Myocyte (in vitro differentiated cells): ENCODE measurements at regions not wholly inside any gene's neighbourhood (a gene's known extent, or its start where the extent isn't known, plus 50 kb on each side); places are given as distances from the start of the nearest gene placed in this dataset.
"Not testable (repeated sequence)": the region's sequence is repeated elsewhere in the genome, so short reads cannot be mapped to it uniquely, and the experiment has no call there.

Source experiments
- DNase-seq: peaks from one replicate; pipeline ENCODE4 v3.0.0-alpha.2; 2012; ENCODE audit warnings: low read depth

DNA sequence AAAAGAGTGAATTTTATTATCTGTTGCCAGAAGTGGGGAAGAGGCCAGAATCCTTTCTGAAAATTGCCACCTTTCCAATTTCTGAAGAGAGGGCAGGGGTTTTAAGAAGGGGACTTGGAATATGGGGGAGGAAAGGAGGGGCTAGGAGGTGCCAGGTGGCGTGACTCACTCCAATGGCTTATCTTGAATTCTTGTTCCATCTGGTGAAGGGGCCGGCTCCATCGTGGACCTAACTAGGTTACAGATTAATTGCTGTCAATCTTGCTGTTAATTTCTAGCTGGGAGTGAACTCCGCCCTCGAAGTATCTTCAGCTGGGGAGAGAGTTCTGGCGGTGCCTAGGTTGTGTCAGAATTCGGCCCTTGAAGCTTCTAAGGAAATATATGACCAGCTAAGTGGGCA lies 138.7 kb downstream of the YTHDC2 start:
- no peak for DNase-seq

DNA sequence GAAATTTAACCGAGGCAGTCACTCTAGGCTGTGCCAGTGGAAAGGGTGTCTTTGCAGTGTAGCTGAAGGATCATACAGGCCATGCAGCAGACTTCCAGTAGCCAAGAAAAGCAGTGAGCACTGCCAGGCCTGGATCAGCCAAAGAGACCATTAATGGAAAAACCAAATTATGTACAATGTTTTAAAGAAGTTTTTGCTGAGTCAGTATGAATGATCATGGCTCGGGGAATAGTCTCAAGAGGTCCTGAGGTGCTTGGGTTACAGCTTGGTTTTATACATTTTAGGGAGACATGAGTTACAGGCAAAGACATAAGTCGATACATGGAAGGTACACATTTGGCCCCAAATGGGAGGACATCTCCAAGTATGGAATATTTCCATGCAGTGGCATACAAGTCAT lies 141.3 kb downstream of the YTHDC2 start:
- DNase-seq: no peak

DNA sequence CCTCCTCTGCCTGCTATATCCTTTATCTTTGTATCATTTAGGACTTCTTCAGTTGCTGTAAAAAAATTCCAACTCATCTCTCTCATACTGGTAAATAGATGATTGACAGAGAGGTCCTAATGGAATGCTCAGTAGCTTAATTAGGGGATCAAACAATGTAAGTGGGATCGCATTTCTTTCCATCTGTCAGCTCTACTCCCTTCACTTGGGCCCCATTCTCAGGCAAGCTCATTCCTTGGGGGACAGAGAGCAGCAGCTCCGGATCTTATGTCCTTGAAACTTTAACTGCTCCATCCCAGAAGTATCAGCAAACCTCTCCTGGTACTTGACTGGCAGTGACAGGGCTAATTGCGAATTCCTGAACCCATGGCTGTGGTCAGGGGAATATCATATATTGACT lies 146.7 kb downstream of the YTHDC2 start:
- DNase-seq: peak; percentile 20

DNA sequence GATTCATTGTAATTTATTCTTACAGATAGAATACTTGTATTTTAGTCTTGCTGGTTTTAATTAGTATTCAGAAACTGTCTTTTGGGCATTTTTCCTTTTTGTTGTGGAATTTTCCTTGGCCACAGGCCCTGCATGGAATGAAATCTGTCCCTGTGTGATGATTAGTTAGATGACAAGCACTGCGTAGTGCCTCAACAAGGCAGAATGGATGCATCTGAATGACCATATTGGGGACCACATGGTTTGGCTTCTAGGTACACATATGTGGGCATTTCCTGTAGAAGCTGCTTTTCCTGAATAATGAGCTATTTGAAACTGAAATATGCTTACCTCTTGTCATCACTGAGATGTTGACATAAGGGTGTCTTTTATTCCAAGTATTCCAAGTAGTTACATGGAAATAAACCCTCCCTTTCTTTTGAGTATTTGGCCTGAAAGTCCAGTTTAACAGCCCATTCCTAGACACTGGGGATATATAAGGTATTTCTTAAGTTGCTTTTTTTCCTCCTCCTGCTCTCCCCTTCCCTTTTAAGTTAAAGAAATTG lies 147.3 kb downstream of the YTHDC2 start:
- DNase-seq: no peak

DNA sequence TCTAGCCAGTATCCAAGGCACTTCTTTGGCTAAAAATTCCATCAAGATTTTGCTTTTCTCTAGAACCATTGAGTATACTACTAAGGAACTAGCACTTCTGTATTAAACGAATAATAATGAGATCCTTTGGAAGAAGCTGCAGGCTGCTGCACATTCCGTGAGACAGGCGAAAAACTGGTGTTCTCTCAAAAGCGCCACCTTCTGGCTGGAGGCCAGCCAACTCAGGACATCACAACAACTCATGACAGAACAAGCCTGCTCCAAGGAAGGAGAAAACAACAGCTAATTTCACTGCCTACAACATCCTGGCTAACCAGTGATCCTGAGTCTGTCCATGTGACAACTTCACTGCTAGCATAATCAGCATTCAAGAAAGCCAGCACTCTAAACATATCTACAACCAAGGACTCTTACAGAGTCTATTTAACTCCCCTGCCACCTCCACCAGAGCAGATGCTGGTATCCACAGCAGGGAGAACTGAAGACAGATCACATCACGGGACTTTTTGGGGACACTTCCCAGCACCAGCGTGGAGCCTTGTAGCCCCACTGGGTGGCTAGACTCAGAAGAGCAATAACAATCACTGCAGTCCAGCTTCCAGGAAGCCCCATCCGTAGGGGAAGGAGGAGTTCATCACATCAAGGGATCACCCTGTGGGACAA lies 150.5 kb downstream of the YTHDC2 start:
- peak; percentile 50 for DNase-seq

DNA sequence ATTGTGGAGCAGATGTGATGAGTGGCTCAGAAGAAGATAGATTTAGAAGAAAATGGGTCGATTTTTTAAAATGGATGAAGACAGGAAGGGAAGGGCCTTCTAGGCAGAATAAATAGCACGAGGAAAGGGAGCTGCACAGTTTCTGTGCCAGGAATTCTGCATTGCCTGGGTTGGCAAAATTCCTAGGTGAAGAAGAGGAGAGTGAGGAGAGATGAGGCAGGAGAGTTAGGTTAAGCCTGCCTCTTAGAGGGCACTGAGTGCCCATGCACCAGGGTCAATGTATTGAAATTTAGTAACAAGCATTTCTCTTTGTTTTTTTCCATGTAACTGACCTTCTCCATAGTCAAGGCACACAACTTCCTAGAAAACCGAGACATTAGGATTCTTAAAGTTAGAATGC lies 159.5 kb downstream of the YTHDC2 start:
- no peak for DNase-seq

DNA sequence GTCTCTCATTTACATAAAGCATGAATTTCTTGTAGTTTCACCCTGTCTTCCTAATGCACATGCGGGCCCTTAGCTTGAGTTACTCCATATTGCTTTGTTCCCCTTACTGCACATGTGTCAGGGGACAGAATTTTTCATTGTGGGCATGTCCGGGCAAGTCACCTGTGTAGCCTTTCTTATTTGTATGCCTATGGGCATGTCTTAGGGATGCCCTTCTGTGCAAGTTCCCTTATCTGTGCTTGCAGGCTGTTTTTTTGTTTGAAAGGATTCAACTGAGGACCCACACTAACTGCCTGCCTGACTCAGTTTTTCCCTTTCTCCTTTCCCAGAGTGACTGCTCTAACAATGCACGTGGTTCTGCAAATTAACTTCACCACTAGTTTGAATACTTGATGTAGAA lies 161.7 kb downstream of the YTHDC2 start:
- DNase-seq: no peak

DNA sequence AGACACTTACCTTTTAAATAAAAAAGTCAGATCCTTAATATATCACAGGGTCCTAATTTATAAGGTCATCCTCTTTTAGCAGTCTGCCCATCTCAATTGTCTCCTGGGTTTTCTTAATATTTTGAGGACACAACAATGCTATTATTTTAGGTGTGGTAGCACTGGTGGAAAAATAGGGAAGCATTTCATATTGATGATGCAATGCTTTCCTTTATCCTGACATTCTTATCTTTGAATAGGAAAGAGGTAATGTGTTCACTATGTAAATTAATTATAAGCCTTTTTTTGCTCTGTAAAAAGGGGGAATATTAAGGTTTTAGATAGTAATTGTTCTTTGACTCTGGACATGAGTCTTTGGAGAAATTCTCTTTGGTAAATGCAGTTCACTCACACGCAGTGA lies 164.7 kb downstream of the YTHDC2 start:
- no peak for DNase-seq

DNA sequence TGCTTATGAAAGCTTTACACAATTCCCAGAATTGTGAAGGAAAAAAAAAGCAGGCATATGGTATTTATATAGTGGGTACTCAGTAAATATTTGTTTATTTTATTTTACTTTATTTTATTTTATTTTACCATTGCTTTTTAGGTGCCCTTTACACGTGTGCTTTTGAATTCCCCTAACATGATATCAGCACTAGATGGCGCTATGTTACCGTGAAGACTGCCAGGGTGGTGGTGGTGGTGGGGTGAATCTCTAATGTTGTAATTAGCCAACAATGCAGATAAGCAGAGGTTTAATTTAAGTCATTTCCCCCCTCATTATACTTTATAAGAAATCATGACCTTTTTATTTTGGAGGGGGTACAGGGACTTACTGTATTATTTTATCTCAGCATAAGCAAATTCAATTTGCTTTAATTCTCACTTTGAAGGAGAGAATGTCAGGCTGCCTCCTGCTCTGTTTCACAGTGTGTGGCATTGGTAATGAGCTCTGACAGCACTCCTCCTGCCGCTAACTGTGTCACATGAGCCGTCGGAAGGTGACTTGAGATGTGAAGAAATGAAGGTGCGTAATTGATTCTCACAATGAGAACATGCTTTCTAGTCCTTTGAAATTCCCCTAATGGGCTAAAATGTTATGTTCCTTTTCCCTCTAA lies 165.6 kb downstream of the YTHDC2 start:
- DNase-seq: peak; percentile 51

DNA sequence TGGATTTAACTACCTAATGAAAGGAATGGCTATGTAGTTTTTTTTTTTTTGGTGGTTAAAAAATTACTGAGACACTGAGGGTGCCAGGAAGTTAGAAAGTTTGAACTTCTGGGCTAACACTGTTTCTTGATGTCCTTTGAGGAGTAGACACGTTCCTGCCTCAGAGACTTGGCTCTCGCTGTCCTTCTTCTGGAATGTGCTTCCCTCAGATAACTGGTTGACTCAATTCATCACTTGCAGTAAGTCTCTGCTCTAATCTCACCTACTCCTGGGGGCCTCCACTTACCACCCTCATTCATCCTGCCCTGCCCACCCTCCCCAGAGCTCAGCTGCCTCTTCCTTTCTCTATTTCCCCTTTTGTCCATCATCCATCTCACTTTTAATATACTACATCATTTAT lies 167.0 kb downstream of the YTHDC2 start:
- DNase-seq: no peak

DNA sequence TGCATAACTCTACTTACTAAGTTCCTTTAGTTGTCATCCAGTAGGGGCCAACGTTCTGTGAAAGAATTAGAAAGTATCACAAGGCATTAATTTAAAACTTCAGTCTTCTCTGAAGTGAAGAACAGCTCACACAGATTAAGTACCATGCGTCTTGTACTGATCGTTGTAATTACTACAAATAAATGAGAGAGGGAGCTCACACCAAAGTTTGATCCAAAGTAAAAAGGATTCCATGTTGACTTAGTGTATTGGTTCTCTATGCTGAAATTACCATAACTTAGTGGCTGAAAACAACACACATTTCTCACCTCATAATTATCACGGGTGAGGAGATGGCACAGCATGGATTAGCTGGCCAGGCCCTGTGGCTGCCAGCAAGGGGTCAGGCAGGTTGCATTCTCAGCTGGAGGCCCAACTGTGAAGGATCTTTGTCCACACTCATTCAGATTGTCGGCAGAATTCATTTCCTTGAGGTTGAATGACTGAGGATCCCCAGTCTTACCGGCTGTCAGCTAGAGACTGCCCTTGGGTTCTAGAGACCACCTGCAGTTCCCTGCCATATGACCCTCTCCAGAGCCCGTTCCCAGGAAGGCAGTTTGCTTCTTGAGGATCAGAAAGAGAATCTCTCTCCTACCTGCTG lies 169.1 kb downstream of the YTHDC2 start:
- no peak for DNase-seq

DNA sequence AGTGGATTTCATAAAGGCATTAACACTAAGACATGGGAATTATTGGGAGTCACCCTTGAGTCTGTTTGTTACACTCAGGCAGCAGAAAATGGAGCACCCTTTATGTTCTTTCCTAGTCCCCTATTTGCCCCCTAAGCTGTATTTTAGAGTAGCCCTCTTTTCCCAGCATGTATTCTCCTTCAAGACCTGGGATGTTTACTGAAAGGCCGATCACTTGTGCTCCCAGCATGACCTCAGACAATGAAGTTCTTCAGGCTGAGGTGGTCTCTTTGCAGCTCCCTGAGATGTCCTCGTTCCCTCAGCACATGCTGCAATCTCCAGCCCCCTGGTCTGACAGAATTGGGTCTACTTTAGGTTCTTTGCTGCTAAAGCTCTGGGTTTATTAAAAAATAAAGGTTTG lies 169.7 kb downstream of the YTHDC2 start:
- DNase-seq: no peak

DNA sequence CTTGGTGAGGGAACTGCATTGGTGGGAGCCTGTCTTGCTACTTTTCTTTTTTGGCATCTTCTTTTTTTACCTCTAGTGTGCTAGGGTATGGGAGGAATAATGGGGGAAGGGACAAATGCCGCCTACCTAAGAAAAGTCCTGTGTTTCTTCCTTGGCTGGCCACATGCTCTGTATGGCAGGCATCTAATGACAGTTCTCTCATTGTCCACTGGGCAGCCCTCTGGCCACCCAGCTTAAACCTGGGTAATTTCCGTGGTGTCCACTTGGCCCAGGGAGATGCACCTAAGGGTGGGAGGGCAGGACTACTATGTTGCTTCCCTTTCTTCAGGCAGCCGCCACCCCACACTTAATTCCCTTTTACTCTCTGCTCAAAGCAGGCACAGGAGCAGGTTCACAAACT lies 173.1 kb downstream of the YTHDC2 start:
- no peak for DNase-seq

DNA sequence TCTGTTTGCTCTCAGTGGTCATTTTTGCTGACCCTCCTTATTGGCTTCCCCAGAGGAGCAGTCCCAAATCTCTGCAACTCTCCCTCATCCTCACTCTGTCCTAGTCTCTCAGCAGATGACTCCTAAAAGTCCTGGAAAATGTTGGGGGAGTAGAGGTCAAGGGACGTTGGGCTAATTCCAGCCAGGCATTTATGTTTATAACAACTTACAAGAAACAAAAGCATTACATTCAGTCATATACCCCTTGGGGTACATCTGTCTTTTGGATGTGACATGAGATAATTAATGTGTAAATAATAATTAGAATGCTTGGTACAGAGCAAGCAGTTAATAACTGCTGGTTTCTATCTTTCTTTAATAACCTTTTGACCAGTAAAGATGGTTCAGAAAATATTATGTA lies 176.2 kb downstream of the YTHDC2 start:
- DNase-seq: no peak

DNA sequence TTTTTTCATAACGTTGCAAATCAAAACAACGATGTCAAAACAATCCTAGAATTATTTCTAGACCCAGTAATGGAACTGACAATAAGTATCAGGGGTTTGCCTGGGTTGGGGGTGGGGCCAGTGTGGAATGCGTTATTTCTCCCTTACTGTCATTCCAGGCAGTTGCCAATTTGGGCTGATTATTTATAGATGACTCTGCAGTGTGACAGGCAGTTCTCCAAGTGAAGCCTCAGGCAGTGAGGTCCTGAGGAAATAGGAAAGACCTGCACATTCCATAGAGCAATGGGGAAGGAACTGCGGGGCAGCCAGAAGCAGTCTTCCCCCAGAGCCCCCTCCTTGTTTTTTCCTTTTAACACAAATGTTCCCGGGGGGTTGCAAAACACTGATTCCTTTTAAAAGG lies 179.0 kb downstream of the YTHDC2 start:
- no peak for DNase-seq

DNA sequence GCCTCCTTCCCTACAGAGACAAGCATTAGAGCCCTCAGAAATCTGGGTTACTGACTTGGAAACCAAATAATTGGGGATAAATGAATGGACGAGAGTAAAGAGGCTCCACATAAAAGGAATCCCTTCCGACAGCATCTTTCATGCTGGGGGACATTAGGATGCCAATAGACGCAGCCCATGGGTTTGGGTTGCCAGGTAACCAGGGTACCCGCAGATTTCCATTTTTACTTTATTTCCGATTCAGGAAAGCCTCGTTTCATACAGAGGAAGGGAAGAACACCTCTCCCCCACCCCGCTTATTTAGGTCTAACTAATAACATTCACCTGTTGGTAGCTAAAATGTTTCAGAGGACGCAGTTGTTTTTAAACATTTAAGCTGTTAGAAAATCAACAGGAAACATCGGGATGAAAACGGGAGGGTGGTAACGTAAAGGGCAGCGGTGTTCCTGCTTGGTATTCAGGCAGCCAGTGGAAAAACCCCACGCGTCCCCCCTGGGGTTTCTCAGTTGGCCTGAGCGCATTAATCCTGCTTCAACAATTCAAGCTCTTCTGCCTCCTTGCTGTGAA lies 179.5 kb downstream of the YTHDC2 start:
- DNase-seq: no peak

DNA sequence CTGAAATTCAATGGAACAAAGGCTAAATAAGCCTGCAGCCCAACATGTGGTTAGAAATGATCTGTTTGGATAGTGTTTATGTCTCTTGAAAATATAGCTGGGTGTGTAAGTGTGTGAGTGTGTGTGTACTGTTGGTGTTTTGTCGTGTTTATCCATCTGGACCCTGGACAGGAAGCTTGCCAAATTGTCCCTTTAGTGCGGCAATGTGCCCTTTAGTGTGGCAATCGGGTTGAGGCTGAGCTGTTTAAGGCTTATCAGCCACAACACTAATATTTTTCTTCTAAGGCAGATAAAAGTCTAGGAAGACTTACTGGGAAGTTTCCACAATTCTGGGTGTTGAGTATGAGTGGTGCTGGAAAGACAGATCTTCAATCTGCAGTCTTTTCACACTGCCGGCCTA lies 180.2 kb downstream of the YTHDC2 start:
- DNase-seq: no peak

DNA sequence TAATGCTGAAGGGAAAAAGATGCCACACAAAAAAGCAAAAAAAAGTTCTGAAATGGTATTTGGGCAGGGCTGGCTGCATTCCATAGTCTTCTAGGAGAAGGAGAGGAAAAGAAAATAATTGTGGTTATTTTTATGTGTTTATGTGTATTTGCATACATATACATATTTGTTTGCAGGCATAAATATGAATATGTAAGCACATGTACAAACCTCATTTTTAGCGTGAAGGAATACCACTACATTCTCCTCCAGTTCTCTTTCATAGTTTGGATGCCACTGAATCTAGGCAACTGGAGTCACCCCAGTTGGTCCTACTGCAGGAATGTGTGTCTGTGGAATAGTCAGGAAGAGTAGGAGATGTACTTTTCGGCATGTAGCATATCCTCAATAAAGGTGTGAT lies 181.1 kb downstream of the YTHDC2 start:
- no peak for DNase-seq

DNA sequence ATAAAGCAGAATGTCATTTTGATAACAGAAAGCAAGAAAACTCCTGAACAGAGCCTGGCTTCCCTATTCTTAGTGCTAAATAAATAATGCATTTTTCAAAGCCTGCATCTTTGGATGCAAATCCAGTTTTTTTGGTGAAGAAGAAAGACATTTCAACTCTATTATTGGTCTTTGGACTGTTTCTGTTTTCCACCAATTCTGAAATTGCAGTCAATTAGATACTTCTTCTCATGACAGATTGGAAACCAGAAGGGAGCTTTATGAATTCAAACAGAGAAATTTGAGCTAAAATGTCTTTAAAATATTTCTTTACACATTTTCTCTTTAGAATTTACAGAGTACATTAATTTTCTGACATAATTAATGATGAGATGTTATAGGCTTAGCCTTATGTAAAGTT lies 189.8 kb downstream of the YTHDC2 start:
- DNase-seq: no peak

DNA sequence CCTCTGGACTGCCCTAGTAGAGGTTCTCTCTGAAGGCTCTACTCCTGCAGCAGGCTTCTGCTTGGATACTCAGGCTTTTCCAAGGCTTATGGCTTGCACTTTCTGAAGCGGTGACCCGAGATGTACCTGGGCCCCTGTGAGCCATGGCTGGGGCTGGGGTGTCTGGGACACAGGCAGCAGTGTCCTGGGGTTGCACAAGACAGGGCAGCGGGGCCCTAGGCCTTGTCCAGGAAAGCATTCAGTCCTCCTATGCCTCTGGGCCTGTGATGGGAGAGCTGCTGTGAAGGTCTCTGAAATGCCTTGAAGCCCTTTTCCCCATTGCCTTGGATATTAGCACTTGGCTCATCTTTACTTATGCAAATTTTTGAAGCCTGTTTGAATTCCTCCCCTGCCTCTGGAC lies 192.2 kb downstream of the YTHDC2 start:
- no peak for DNase-seq

DNA sequence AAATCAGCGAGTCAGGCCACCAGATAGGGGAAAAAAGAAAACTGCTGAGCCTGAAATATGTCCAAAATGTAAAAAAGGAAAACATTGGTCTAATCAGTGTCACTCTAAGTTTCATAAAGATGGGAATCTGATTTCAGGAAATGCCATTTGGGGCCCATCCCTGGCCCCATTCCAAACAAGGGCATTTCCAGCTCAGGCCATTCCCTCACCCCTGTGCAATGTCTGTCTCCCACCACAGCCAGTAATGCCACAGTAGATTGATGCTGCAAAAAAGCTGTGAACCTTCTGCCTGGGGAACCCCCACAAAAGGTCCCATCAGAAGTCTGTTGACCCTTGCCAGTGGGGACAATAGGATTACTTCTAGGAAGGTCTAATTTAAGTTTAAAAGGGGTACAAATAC lies 199.6 kb downstream of the YTHDC2 start:
- no peak for DNase-seq

DNA sequence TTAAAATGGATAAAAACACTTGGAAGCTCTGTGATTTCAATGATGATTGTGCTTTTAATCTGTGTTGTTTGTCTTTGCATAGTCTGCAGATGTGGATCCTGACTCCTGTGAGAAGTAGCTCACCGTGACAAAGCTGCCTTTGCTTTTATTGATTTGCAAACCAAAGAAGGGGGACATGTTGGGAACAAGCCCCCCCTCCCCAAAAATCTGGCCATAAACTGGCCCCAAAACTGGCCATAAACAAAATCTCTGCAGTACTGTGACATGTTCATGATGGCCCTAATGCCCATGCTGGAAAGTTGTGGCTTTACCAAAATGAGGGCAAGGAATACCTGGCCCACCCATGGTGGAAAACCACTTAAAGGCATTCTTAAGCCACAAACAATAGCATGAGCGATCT lies 202.4 kb downstream of the YTHDC2 start:
- DNase-seq: not testable (repeated sequence)
